Activated CD8-positive, alpha-beta memory T cell treated with anti-CD3 and anti-CD28 coated beads, Interleukin-2, amount 50 U/mL, for 24 hours (primary cell): ENCODE measurements at regions not wholly inside any gene's neighbourhood (a gene's known extent, or its start where the extent isn't known, plus 50 kb on each side); places are given as distances from the start of the nearest gene placed in this dataset.

Experiments
- DNase-seq: peaks from one replicate; pipeline ENCODE4 v3.0.0-alpha.2; 2020; ENCODE audit errors: extremely low read depth

- no peak for DNase-seq
These were observed 115.8 kb upstream of the SERTAD2 start for GRCh38 chr2:64769392-64770044.

- DNase-seq: no peak
These were observed 116.5 kb upstream of the SERTAD2 start for GRCh38 chr2:64770137-64770780.

GRCh38 chr2:64770781-64771334 lies 117.1 kb upstream of the SERTAD2 start:
- no peak for DNase-seq

- no peak for DNase-seq
These were observed 118.0 kb upstream of the SERTAD2 start for GRCh38 chr2:64771737-64772136.

GRCh38 chr2:64773461-64774118 lies 119.9 kb upstream of the SERTAD2 start:
- no peak for DNase-seq

- DNase-seq: no peak
These were observed 124.1 kb upstream of the SERTAD2 start for GRCh38 chr2:64777841-64778240.

- no peak for DNase-seq
These were observed 125.5 kb upstream of the SERTAD2 start for GRCh38 chr2:64779117-64779690.

GRCh38 chr2:64780041-64780440 lies 126.3 kb upstream of the SERTAD2 start:
- no peak for DNase-seq

GRCh38 chr2:64781711-64782390 lies 128.1 kb upstream of the SERTAD2 start:
- no peak for DNase-seq

GRCh38 chr2:64784168-64785061 lies 130.7 kb upstream of the SERTAD2 start:
- DNase-seq: no peak

- DNase-seq: no peak
These were observed 131.5 kb upstream of the SERTAD2 start for GRCh38 chr2:64785245-64785644.

GRCh38 chr2:64786343-64787018 lies 132.8 kb upstream of the SERTAD2 start:
- no peak for DNase-seq

- no peak for DNase-seq
These were observed 133.3 kb upstream of the SERTAD2 start for GRCh38 chr2:64787019-64787365.

- no peak for DNase-seq
These were observed 134.0 kb upstream of the SERTAD2 start for GRCh38 chr2:64787698-64788097.

GRCh38 chr2:64789466-64790320 lies 136.0 kb upstream of the SERTAD2 start:
- DNase-seq: no peak

- no peak for DNase-seq
These were observed 138.6 kb upstream of the SERTAD2 start for GRCh38 chr2:64792300-64792699.

- DNase-seq: no peak
These were observed 139.4 kb upstream of the SERTAD2 start for GRCh38 chr2:64792995-64793639.

- no peak for DNase-seq
These were observed 140.0 kb upstream of the SERTAD2 start for GRCh38 chr2:64793701-64794100.

GRCh38 chr2:64794426-64794995 lies 140.8 kb upstream of the SERTAD2 start:
- DNase-seq: no peak
